GM12892 (cell line): ENCODE measurements at regions not wholly inside any gene's neighbourhood (a gene's known extent, or its start where the extent isn't known, plus 50 kb on each side); places are given as distances from the start of the nearest gene placed in this dataset.

Experiments used
- POLR2A ChIP-seq: IDR thresholded peaks from 2 replicates; pipeline ENCODE4 v1.6.1; 2011; ENCODE audit warnings: low read depth, low read length, control low read depth
- POLR2AphosphoS5 ChIP-seq: IDR thresholded peaks from 2 replicates; pipeline ENCODE4 v1.6.1; 2011; ENCODE audit warnings: low read depth, low read length, control low read depth
- TAF1 ChIP-seq: IDR thresholded peaks from 2 replicates; pipeline ENCODE4 v1.6.1; 2011; ENCODE audit warnings: low read depth, mild to moderate bottlenecking, control low read depth, low read length, borderline replicate concordance

DNA sequence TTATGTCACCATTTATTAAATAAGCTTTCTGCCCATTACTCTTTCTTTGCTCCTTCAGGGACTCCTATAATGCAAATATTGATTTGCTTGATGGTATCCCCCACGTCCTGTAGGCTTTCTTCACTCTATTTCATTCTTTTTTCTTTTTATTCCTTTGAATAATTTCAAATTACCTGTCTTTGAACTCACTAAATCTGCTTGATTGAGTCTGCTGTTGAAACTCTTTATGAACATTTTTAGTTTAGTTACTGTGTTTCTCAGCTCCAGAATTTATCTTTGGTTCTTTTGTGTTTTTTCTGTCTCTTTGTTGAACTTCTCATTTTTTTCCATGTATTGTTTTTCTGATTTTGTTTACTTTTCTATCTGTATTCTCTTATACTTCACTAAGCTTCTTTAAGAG is 254.4 kb upstream of the CCL2 start:
- TF ChIP-seq POLR2AphosphoS5 (no peak), POLR2A (no peak), TAF1 (no peak)
